HepG2 (cell line): ENCODE measurements at regions not wholly inside any gene's neighbourhood (a gene's known extent, or its start where the extent isn't known, plus 50 kb on each side); places are given as distances from the start of the nearest gene placed in this dataset.
"Not testable (repeated sequence)": the region's sequence is repeated elsewhere in the genome, so short reads cannot be mapped to it uniquely, and the experiment has no call there.

ENCODE experiments used
- CHD4 ChIP-seq: fragments of 200-600 bp; sonication (generic); IDR thresholded peaks from 2 replicates; pipeline ENCODE4 v1.7.0; 2017; ENCODE audit warnings: mild to moderate bottlenecking, low read length, borderline replicate concordance
- EP300 ChIP-seq, 3 experiments: sonication (generic) in 1 of 3; formaldehyde crosslinking in 1 of 3; IDR thresholded peaks; 2 replicates each; pipeline versions ENCODE4 v1.5.1 to v1.6.1; 2011 to 2020; ENCODE audit warnings: low read depth in 2 of 3, low read length in 2 of 3, borderline replicate concordance in 1 of 3, improper control_type of control experiment in 1 of 3, mild to moderate bottlenecking in 1 of 3, missing genetic modification reagents in 1 of 3, moderate library complexity in 1 of 3
- NFE2L2 ChIP-seq: fragments of 150-350 bp; IDR thresholded peaks from 2 replicates; pipeline ENCODE4 v1.6.1; 2014; ENCODE audit warnings: low read length
- NR1H2 ChIP-seq: sonication (generic); formaldehyde crosslinking; IDR thresholded peaks from 2 replicates; pipeline ENCODE4 v1.8.1; 2022; ENCODE audit warnings: low read depth, missing genetic modification reagents, borderline replicate concordance
- PAXIP1 ChIP-seq: sonication (generic); formaldehyde crosslinking; conservative IDR thresholded peaks from 2 replicates; pipeline ENCODE4 v1.4.0; 2020; ENCODE audit warnings: mild to moderate bottlenecking, missing genetic modification reagents, moderate library complexity
- POLR2A ChIP-seq, 2 experiments: IDR thresholded peaks; 2 replicates each; pipeline ENCODE4 v1.6.1; 2011; ENCODE audit warnings: low read depth in 2 of 2, low read length in 2 of 2, mild to moderate bottlenecking in 1 of 2, moderate library complexity in 1 of 2; ENCODE audit not compliant: insufficient read depth in 1 of 2
- RFX5 ChIP-seq: IDR thresholded peaks from 2 replicates; pipeline ENCODE4 v1.6.1; 2011; ENCODE audit warnings: low read depth, low read length, improper control_type of control experiment
- ZBTB7A ChIP-seq: sonication (generic); formaldehyde crosslinking; IDR thresholded peaks from 2 replicates; pipeline ENCODE4 v1.8.0; 2022; ENCODE audit warnings: mild to moderate bottlenecking, missing genetic modification reagents
- ZNF232 ChIP-seq: sonication (generic); formaldehyde crosslinking; IDR thresholded peaks from 2 replicates; pipeline ENCODE4 v1.4.0; 2020; ENCODE audit warnings: missing genetic modification reagents, borderline replicate concordance
- ZSCAN29 ChIP-seq: sonication (generic); formaldehyde crosslinking; conservative IDR thresholded peaks from 2 replicates; pipeline ENCODE4 v1.4.0; 2020; ENCODE audit warnings: mild to moderate bottlenecking, missing genetic modification reagents
- TF ChIP-seq, protein P1 (sequence below): sonication (generic); formaldehyde crosslinking; IDR thresholded peaks from 2 replicates; pipeline ENCODE4 v1.5.0; 2020; ENCODE audit warnings: mild to moderate bottlenecking, missing genetic modification reagents, moderate library complexity
- TF ChIP-seq, protein P2 (sequence below): sonication (generic); formaldehyde crosslinking; IDR thresholded peaks from 2 replicates; pipeline ENCODE4 v1.4.0; 2020; ENCODE audit warnings: mild to moderate bottlenecking, missing genetic modification reagents
- TF ChIP-seq, protein P3 (sequence below): sonication (generic); formaldehyde crosslinking; IDR thresholded peaks from 2 replicates; pipeline ENCODE4 v1.4.0; 2020; ENCODE audit warnings: missing genetic modification reagents, mild to moderate bottlenecking, borderline replicate concordance

DNA sequence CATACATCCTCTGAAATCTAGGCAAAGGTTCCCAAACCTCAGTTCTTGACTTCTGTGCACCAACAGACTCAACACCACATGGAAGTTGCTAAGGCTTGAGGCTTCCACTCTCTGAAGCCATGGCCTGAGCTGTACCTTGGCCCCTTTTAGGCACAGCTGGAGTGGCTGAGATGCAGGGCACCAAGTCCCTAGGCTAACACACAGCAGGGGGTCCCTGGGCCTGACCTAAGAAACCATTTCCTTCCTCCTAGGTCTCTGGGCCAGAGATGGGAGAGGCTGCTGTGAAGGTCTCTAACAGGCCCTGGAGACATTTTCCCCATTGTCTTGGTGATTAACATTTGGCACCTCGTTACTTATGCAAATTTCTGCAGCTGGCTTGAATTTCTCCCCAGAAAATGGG is 64.5 kb upstream of the LRPPRC start:
- TF ChIP-seq, protein P1, sequence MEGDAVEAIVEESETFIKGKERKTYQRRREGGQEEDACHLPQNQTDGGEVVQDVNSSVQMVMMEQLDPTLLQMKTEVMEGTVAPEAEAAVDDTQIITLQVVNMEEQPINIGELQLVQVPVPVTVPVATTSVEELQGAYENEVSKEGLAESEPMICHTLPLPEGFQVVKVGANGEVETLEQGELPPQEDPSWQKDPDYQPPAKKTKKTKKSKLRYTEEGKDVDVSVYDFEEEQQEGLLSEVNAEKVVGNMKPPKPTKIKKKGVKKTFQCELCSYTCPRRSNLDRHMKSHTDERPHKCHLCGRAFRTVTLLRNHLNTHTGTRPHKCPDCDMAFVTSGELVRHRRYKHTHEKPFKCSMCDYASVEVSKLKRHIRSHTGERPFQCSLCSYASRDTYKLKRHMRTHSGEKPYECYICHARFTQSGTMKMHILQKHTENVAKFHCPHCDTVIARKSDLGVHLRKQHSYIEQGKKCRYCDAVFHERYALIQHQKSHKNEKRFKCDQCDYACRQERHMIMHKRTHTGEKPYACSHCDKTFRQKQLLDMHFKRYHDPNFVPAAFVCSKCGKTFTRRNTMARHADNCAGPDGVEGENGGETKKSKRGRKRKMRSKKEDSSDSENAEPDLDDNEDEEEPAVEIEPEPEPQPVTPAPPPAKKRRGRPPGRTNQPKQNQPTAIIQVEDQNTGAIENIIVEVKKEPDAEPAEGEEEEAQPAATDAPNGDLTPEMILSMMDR (CRISPR knock-in tag): not testable (repeated sequence)
- TF ChIP-seq PAXIP1; ZBTB7A; ZNF232 (CRISPR knock-in tag); ZSCAN29 (CRISPR knock-in tag); CHD4; NFE2L2; RFX5; EP300 (IDR thresholded peaks at IDR 0.05; ENCODE audit: low read depth in 2 of 2, low read length in 2 of 2); EP300 (CRISPR knock-in tag; IDR thresholded peaks at IDR 0.05; ENCODE audit: borderline replicate concordance); POLR2A (IDR thresholded peaks at IDR 0.05; ENCODE audit: insufficient read depth in 1 of 2, low read depth in 2 of 2, low read length in 2 of 2); NR1H2 (CRISPR knock-in tag): not testable (repeated sequence)
- TF ChIP-seq, protein P2, sequence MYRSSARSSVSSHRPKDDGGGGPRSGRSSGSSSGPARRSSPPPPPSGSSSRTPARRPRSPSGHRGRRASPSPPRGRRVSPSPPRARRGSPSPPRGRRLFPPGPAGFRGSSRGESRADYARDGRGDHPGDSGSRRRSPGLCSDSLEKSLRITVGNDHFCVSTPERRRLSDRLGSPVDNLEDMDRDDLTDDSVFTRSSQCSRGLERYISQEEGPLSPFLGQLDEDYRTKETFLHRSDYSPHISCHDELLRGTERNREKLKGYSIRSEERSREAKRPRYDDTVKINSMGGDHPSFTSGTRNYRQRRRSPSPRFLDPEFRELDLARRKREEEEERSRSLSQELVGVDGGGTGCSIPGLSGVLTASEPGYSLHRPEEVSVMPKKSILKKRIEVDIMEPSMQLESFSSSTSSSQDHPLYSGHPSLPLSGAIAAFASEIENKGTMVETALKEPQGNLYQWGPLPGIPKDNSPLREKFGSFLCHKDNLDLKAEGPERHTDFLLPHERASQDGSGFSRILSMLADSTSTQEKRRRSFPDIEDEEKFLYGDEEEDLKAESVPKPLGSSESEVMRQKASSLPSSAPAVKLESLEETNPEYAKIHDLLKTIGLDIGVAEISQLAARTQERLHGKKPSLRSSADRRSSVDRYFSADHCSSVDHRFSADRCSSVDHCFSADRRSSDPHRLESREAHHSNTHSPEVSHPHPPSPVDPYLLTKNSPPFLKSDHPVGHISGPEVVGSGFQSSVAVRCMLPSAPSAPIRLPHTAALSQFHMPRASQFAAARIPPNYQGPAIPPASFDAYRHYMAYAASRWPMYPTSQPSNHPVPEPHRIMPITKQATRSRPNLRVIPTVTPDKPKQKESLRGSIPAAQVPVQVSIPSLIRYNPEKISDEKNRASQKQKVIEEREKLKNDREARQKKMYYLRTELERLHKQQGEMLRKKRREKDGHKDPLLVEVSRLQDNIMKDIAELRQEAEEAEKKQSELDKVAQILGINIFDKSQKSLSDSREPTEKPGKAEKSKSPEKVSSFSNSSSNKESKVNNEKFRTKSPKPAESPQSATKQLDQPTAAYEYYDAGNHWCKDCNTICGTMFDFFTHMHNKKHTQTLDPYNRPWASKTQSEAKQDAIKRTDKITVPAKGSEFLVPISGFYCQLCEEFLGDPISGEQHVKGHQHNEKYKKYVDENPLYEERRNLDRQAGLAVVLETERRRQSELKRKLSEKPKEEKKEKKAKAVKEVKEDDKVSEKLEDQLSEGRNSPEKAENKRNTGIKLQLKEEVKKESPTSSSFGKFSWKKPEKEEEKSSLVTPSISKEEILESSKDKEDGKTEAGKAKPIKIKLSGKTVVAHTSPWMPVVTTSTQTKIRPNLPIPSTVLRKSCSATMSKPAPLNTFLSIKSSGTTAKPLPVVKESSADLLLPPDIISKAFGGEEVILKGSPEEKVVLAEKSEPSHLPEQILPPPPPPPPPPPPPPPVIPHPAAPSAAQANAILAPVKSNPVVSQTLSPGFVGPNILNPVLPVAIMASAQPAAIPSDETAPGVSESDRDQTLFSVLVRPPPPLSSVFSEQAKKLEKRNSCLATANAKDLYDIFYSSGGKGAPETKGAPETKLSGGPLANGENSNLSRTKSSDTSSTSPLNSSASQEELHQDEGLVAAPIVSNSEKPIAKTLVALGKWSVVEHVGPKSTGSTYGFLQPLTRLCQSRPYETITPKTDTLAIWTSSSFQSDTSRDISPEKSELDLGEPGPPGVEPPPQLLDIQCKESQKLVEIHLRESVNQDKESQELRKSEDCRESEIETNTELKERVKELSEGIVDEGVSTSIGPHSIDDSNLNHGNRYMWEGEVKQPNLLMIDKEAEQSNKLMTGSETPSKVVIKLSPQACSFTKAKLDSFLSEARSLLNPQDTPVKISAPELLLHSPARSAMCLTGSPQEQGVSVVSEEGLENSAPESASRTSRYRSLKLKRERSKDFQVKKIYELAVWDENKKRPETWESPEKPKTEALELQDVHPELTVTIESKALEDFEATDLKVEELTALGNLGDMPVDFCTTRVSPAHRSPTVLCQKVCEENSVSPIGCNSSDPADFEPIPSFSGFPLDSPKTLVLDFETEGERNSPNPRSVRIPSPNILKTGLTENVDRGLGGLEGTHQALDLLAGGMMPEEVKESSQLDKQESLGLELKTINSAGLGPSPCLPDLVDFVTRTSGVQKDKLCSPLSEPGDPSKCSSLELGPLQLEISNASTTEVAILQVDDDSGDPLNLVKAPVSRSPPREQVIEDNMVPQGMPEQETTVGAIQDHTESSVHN (CRISPR knock-in tag): not testable (repeated sequence)
- TF ChIP-seq, protein P3, sequence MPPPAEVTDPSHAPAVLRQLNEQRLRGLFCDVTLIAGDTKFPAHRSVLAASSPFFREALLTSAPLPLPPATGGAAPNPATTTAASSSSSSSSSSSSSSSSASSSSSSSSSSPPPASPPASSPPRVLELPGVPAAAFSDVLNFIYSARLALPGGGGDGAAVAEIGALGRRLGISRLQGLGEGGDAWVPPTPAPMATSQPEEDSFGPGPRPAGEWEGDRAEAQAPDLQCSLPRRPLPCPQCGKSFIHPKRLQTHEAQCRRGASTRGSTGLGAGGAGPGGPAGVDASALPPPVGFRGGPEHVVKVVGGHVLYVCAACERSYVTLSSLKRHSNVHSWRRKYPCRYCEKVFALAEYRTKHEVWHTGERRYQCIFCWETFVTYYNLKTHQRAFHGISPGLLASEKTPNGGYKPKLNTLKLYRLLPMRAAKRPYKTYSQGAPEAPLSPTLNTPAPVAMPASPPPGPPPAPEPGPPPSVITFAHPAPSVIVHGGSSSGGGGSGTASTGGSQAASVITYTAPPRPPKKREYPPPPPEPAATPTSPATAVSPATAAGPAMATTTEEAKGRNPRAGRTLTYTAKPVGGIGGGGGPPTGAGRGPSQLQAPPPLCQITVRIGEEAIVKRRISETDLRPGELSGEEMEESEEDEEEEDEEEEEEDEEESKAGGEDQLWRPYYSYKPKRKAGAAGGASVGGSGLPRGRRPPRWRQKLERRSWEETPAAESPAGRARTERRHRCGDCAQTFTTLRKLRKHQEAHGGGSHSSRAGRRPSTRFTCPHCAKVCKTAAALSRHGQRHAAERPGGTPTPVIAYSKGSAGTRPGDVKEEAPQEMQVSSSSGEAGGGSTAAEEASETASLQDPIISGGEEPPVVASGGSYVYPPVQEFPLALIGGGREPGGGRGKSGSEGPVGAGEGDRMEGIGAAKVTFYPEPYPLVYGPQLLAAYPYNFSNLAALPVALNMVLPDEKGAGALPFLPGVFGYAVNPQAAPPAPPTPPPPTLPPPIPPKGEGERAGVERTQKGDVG (CRISPR knock-in tag): not testable (repeated sequence)
